Islet of Langerhans (tissue), 1 donor: ENCODE measurements at regions not wholly inside any gene's neighbourhood (a gene's known extent, or its start where the extent isn't known, plus 50 kb on each side); places are given as distances from the start of the nearest gene placed in this dataset.
A peak's percentile ranks its signal among the peaks of the same experiment; 100 is the strongest.

Source experiments
- FAIRE-seq: peaks from one replicate; lab custom pipeline; 2011; peaks lifted over from hg19 to GRCh38; lab: Jason Lieb, UNC

DNA sequence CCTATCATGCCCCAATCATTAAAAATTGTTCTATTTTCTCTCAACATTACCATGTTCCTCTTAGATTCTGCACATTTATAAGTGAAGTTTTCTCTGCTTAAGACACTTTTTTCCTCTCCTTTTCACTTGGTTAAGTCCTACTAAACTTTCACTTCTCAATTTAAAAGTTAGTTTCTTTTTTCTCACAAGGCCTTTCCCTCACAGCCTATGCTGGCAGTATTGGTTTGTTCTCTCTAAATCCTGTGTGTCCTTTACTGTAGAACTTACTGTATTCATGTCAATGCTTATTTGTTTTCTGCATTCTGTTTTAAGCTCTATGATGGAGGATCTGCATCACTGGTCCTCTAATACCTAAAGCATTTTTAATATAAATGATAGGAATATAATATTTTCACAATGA lies 2816.6 kb downstream of the PCDH9 start:
- FAIRE-seq: no peak

GRCh38 chr13:64410276-64411053 lies 2819.7 kb downstream of the PCDH9 start:
- no peak for FAIRE-seq

DNA sequence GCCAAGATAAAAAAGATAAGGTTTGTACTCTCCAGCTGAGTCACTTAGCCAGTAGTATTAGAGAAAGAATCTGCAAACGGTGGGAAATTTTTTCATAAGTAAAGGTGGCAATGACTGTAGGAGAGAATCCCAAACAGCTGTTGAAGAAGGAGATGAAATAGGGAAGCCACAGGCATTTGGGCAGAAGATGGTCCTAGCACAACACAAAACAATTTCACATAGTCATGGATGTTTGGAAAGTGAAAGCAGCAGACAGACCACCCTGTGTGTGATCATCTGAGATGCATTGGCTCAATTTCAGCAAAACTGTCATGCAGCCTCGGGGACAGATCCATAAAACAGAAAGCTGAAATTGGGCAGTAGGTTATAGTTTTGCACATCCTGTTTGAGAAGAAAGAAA lies 2832.4 kb downstream of the PCDH9 start:
- FAIRE-seq: no peak

GRCh38 chr13:64377606-64378005 lies 2852.5 kb downstream of the PCDH9 start:
- no peak for FAIRE-seq

- FAIRE-seq: no peak
These were observed 2858.7 kb downstream of the PCDH9 start for GRCh38 chr13:64371461-64371860.

DNA sequence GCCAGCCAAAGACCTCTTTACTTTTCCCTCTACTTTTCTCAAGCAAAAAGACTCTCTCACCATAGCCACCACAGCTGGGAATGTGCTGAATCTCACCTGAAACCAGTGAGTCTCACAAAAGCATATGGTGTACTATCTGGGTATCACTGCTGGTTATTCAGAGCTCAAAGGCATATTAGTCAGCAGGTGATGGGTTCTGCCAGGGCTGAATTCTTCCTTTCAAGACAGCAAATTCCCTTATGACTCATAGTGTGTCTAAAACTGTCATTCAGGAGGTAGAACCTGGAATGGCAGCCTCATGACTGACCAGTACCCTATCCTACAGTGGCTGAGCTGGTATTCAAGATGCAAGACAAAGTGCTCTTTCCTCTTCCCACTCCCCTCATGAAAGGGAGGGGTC lies 2859.1 kb downstream of the PCDH9 start:
- FAIRE-seq: no peak

GRCh38 chr13:64369121-64369520 lies 2861.0 kb downstream of the PCDH9 start:
- FAIRE-seq: no peak

- FAIRE-seq: no peak
These were observed 2867.6 kb downstream of the PCDH9 start for GRCh38 chr13:64362564-64362963.

DNA sequence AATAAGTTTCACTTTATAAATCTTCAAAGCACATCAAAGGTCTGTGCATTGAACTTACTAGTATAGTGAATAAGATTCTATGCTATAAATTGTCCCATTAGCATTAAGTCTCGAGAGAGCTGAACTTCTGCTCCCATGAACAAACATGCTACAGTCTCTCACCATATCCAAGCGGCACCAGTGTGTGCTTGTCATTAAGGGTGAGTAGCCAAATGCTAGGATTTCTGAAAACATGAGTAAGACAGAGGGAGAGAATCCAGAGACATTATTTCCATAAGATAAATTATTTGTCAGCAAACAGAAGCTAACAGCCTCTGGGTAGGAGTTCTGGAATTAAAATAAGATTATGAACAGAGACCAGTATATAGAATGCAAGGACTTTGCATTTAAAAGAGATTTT lies 2882.5 kb downstream of the PCDH9 start:
- FAIRE-seq: no peak

DNA sequence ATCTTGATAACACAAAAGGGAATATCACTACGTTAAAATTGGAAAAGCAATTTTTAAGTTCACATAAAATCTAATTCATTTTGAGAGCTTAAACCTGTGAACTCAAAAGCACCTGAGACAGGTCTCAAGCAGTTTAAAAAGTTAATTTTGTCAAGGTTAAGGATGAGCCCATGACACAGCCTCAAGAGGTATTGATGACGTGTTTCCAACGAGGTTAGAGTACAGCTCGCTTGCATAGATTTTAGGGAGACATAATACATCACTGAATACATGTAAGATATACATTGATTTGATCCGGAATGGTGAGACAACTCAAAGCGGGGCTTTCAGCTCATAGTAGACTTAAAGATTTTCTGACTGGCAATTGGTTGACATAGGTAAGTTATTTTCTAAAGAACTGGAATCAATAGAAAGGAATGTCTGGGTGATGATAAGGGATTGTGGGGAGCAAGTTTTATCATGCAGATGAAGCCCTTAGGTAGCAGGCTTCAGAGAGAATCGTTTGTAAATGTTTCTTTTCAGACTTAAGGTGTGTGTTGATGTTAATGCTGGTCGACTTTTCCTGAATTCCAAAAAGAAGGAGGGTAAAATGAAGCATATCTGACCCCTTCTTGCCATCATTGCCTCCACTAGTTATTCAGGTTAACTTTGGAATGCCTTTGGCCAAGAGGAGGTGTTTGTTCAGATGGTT lies 2890.6 kb downstream of the PCDH9 start:
- FAIRE-seq: no peak

GRCh38 chr13:64338671-64339070 lies 2891.5 kb downstream of the PCDH9 start:
- no peak for FAIRE-seq

GRCh38 chr13:64333888-64334287 lies 2896.2 kb downstream of the PCDH9 start:
- FAIRE-seq: no peak

DNA sequence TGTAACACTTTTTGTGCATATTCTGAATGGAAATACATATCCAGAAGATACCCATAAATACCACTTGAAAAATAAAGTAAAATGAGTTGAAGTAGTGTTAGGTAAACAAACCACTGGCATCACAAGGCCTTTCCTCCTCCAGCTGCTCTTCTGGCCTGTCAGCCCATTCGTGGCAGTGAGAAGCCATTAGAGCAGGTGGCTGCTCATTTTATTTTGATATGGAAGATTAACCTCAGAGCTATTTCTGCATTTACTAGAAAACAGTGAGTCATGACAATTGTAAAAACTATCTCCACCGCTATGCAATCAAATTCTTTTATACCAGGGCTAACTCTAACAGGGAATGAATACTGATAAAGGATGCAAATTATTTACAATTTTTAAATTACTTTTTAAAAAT lies 2898.1 kb downstream of the PCDH9 start:
- peak; percentile 99 for FAIRE-seq

- FAIRE-seq: no peak
These were observed 2902.5 kb downstream of the PCDH9 start for GRCh38 chr13:64327505-64328194.

DNA sequence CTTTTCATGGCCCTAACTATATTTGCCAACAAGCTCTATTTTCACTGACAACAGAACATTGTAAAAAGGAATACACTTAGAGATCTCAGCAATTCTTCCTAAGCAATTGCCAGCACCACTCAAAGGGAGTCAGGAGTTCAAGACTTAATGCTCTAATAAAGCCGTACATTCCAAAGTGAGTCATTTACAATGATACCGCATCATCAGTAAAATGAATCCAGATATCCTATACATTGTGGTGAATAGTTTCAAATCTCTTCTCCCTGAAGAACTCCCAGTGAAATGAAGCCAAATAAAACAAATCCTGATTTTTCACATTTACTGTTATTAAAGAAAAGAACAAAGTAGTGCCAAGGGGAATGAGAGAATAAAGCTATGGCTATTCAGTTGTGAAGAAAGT lies 2898.7 kb upstream of the PCDH20 start:
- no peak for FAIRE-seq

- no peak for FAIRE-seq
These were observed 2896.3 kb upstream of the PCDH20 start for GRCh38 chr13:64311948-64312347.

GRCh38 chr13:64311112-64311511 lies 2895.5 kb upstream of the PCDH20 start:
- no peak for FAIRE-seq

DNA sequence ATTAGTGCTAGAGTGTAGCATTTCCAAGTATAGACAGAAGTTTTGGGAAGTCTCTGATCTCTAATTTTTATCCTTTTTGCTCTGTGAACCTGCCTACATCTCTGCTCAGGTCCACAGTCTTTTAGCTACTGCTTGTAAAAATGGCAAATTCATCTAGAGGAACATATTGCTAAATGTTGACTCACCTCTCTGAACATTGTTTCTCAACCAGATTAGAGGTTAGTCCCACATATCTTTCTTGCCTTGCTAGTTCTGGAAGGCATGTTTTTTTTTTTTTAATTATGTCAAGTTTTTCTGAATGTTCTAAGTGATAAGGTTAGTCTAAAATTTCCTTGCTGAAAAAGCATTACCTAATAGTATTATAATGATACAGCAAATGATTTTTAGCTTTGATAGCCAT lies 2889.6 kb upstream of the PCDH20 start:
- no peak for FAIRE-seq

DNA sequence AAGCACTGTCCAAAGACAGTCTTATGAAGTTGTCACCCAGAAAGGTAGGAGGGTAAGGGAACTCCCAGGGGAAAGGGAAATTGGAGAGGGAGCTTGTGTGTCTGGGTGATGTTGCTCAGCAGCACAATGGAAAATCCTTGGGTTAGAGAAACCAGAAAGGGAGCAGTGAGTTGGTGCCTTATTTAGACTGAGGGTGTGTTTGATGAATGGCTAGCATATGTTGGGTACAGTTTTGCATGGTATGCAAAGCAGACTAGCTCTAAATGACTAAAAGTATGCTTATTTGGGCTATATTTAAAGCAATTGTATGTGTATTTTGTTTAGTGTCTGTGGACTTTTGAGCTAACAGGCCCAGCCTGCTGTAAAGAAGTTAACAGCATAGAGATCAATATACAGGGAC lies 2884.6 kb upstream of the PCDH20 start:
- no peak for FAIRE-seq

GRCh38 chr13:64293923-64294322 lies 2878.3 kb upstream of the PCDH20 start:
- FAIRE-seq: no peak

- no peak for FAIRE-seq
These were observed 2874.1 kb upstream of the PCDH20 start for GRCh38 chr13:64289702-64290101.

DNA sequence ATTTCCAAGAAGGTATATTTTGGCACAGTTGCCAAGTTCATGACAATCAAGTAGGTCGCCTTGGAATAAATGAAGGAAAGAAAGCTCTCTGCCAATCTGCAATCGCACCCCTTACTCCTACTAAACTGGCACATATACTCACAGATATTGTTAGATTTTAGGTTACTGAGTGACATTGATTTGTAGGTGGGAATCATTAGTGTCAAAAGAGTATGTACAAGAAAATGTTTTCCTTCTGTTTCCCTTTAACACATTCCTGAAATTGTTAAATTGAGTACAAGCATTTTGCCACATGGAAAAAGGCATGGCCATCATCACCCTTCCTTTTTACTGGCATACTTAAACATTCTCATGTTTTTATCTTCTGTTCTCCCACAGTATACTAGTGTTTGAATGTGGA lies 2868.3 kb upstream of the PCDH20 start:
- FAIRE-seq: no peak

DNA sequence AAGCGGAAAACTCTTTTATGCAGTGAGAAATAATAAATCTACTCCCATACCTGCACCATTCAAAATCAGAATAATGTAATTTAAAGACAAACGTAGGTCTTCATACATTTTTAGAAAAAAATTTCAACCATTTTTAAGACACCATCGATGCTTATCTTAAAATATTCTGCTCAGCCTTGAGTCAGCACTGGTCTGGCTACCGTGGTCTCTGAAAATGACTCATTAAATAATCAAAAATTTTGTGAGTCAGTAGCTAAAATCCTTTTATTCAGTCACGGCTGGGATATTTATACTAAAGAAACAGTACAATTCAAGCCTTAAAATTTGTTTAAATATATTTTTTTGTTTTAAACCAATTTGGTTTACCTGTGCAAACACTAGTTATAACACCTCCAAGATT lies 2862.8 kb upstream of the PCDH20 start:
- FAIRE-seq: no peak
